Keratinocyte (primary cell): ENCODE measurements at regions not wholly inside any gene's neighbourhood (a gene's known extent, or its start where the extent isn't known, plus 50 kb on each side); places are given as distances from the start of the nearest gene placed in this dataset.

Experiments used
- DNase-seq: peaks from one replicate; pipeline ENCODE4 v3.0.0-alpha.2; 2011; ENCODE audit warnings: low read depth, missing footprints, low spot score
- FAIRE-seq: peaks from 2 replicates; lab custom pipeline; 2011; peaks lifted over from hg19 to GRCh38; lab: Jason Lieb, UNC
- H2AFZ ChIP-seq: 2 replicates; pipeline ENCODE4 v1.6.0; 2012; ENCODE audit warnings: low read length, control low read depth, inconsistent platforms; ENCODE audit not compliant: control insufficient read depth
- H3K27ac ChIP-seq: 2 replicates; pipeline ENCODE4 v1.5.1; 2011; ENCODE audit warnings: low read length; ENCODE audit not compliant: control insufficient read depth, insufficient read depth
- H3K27me3 ChIP-seq: 3 replicates; pipeline ENCODE4 v1.6.0; 2011; ENCODE audit warnings: low read length; ENCODE audit not compliant: control insufficient read depth, insufficient read depth; ENCODE audit errors: extremely low read depth
- H3K36me3 ChIP-seq, 2 experiments: 2 replicates in 1 of 2; 3 replicates in 1 of 2; pipeline ENCODE4 v1.5.1; 2011; ENCODE audit warnings: low read length in 2 of 2, mild to moderate bottlenecking in 1 of 2; ENCODE audit not compliant: control insufficient read depth in 2 of 2, insufficient read depth in 2 of 2; ENCODE audit errors: extremely low read depth in 1 of 2
- H3K4me1 ChIP-seq: 3 replicates; pipeline ENCODE4 v1.5.1; 2011; ENCODE audit warnings: low read length; ENCODE audit not compliant: control insufficient read depth, insufficient read depth; ENCODE audit errors: extremely low read depth
- H3K4me2 ChIP-seq: 3 replicates; pipeline ENCODE4 v1.6.0; 2011; ENCODE audit warnings: low read depth, low read length; ENCODE audit not compliant: control insufficient read depth, insufficient read depth; ENCODE audit errors: extremely low read depth
- H3K4me3 ChIP-seq, 3 experiments: fragments of 200-600 bp in 1 of 3; sonication (generic) in 1 of 3; 2 replicates in 2 of 3; 3 replicates in 1 of 3; pipeline ENCODE4 v1.5.1; 2011 to 2016; ENCODE audit warnings: low read length in 3 of 3, mild to moderate bottlenecking in 3 of 3, control low read depth in 2 of 3, inconsistent platforms in 1 of 3, low read depth in 1 of 3, mixed read lengths in 1 of 3, mixed run types in 1 of 3, moderate library complexity in 1 of 3; ENCODE audit not compliant: control insufficient read depth in 2 of 3, insufficient read depth in 2 of 3; ENCODE audit errors: extremely low read depth in 1 of 3
- H3K79me2 ChIP-seq: 2 replicates; pipeline ENCODE4 v1.6.0; 2012; ENCODE audit warnings: low read length; ENCODE audit not compliant: control insufficient read depth, insufficient read depth
- H3K9ac ChIP-seq: 3 replicates; pipeline ENCODE4 v1.6.0; 2011; ENCODE audit warnings: low read length; ENCODE audit not compliant: control insufficient read depth, insufficient read depth; ENCODE audit errors: extremely low read depth
- H3K9me1 ChIP-seq: 3 replicates; pipeline ENCODE4 v1.6.0; 2011; ENCODE audit warnings: low read length; ENCODE audit not compliant: control insufficient read depth, insufficient read depth; ENCODE audit errors: extremely low read depth
- H3K9me3 ChIP-seq: 2 replicates; pipeline ENCODE4 v1.5.1; 2012; ENCODE audit warnings: low read depth, low read length; ENCODE audit not compliant: control insufficient read depth
- H4K20me1 ChIP-seq: 3 replicates; pipeline ENCODE4 v1.6.0; 2011; ENCODE audit warnings: low read length; ENCODE audit not compliant: control insufficient read depth, insufficient read depth; ENCODE audit errors: extremely low read depth
- CTCF ChIP-seq, 3 experiments: IDR thresholded peaks in 1 of 3; conservative IDR thresholded peaks in 1 of 3; optimal IDR thresholded peaks in 1 of 3; 2 replicates in 2 of 3; 3 replicates in 1 of 3; pipeline versions ENCODE3 to v1.5.1; 2011; ENCODE audit warnings: low read length in 3 of 3, mild to moderate bottlenecking in 3 of 3, moderate library complexity in 2 of 3, control low read depth in 1 of 3, inconsistent platforms in 1 of 3; ENCODE audit not compliant: insufficient read depth in 2 of 3; ENCODE audit errors: extremely low read depth in 1 of 3
- EZH2 ChIP-seq: IDR thresholded peaks from one replicate; pipeline ENCODE4 v1.6.1; 2012; ENCODE audit warnings: inconsistent platforms, mild to moderate bottlenecking, low read length, moderate library complexity
- dilution Hi-C: fragments of 300-500 bp; cut with MboI; formaldehyde crosslinking; loops from one replicate; pipeline ENCODE4 v1.7.0; 2020; ENCODE audit warnings: low sequenced_read_pairs; ENCODE audit not compliant: extremely low pct_ligation_motif_present

DNA sequence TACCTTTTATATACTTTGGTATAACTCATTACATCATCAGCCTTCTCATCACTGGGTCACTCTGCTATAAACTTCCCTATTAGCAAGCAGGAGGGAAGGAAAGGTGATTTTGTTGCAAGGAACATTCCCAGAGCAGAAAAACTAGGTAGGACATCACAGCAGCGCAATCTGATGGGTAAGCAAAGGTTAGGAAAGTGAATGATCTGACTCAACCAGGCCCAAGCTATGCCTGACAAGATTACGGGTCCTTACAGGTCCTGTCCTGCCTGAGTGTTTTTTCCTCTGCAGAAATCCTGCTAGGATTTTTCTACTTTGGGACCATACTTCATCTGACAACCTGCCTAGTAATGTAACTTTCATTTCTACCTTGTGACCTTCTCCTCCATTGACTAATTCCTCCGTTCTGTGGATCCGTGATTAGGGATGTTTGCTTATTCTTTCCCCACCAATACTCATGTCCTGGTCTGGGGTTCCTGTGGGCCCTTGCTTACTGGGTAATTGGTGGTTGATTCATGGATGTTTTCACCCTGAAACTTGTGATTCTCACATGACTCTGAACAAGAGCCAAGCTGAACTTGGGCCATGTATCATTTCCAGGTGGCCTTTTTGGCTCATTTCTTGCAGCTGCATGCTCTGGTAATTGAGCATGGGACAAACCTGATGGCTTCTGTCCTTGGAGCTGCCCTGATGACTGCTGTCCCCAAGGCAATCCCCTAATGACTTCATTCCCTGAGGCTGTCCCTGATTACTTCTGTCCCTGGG lies 111.9 kb upstream of the KIT start:
- H3K9me3 ChIP-seq = no peaks in the 10 kb centered on the region
- no peaks in the 10 kb centered on the region for H3K36me3 ChIP-seq
- DNase-seq = peak; percentile 76
- peak overlapping the region; percentile 55 for H3K4me2 ChIP-seq
- peak overlapping the region; percentile 78 for H3K27ac ChIP-seq
- no peak for TF ChIP-seq EZH2
- TF ChIP-seq CTCF (optimal IDR thresholded peaks at IDR 0.05 in 1 of 3, IDR thresholded peaks at IDR 0.05 in 1 of 3, conservative IDR thresholded peaks at IDR 0.05 in 1 of 3; ENCODE audit: extremely low read depth in 1 of 3, insufficient read depth in 2 of 3, low read length in 3 of 3) = no peak
- no peaks in the 10 kb centered on the region for H4K20me1 ChIP-seq
- no peaks in the 10 kb centered on the region for H3K79me2 ChIP-seq
- H3K9me1 ChIP-seq = no peaks in the 10 kb centered on the region
- no peaks in the 10 kb centered on the region for H3K27me3 ChIP-seq
- peak overlapping the region; percentile 16 for H3K9ac ChIP-seq
- dilution Hi-C loops = no loop called here
- peak; percentile 93 for FAIRE-seq
- peak overlapping the region; percentile 7 for H2AFZ ChIP-seq
- peaks cover 36% of the 10 kb centered on the region for H3K4me1 ChIP-seq
- H3K4me3 ChIP-seq = no peak overlapping the region

DNA sequence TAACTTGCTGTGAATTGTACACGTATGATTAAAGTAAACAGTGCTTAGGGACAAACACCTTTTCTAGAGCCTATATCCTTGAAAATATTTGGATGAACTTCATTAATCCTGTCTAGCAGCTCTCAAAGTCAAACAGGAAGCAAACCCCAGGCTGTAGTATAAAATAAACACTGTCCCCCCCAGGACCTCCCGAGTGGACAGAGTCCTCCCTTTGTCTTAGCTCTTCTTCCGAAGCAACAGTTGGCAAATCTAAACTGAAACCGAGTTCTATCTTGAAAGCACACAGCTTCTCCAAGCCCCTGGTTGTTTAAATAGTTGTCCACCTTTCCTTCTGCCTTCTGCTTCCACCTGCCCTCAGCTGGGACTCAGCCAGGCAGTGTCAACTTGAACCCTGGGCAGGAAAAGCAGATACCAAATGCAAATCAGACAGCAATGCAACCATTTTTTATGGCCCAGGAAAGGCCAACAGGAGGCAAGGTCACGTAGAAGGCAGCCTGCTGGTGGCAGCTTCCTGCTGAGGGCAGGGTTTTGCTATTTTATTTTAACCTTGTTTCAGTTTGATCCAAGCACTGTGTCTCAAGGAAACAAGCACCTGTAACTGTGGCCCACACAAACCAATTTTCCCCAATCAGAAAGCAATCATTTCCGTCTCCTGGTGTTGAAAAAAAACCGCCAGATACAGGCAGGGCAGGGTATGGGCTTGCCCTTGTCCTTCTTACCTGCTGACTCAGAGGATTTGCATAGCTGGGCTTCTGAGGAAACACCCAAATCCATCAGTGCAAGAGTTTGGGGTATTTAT lies 110.3 kb upstream of the KIT start:
- peak overlapping the region; percentile 78 for H3K27ac ChIP-seq

More for the DNA sequence above, 110.3 kb upstream of the KIT start:
- no peaks in the 10 kb centered on the region for H3K79me2 ChIP-seq
- no peak for TF ChIP-seq EZH2
- no peak for TF ChIP-seq CTCF (optimal IDR thresholded peaks at IDR 0.05 in 1 of 3, IDR thresholded peaks at IDR 0.05 in 1 of 3, conservative IDR thresholded peaks at IDR 0.05 in 1 of 3; ENCODE audit: extremely low read depth in 1 of 3, insufficient read depth in 2 of 3, low read length in 3 of 3)
- no peaks in the 10 kb centered on the region for H3K27me3 ChIP-seq
- peak overlapping the region; percentile 30 for H2AFZ ChIP-seq
- peak overlapping the region; percentile 62 for H3K4me2 ChIP-seq
- H3K9ac ChIP-seq = peak overlapping the region; percentile 15
- no peaks in the 10 kb centered on the region for H3K9me1 ChIP-seq
- dilution Hi-C loops = no loop called here
- H3K9me3 ChIP-seq = no peaks in the 10 kb centered on the region
- peaks cover 34% of the 10 kb centered on the region for H3K4me1 ChIP-seq
- no peak for DNase-seq
- no peaks in the 10 kb centered on the region for H4K20me1 ChIP-seq
- H3K36me3 ChIP-seq = no peaks in the 10 kb centered on the region
- no peak overlapping the region for H3K4me3 ChIP-seq
- peak; percentile 87 for FAIRE-seq
